SK-N-SH (cell line): ENCODE measurements at regions not wholly inside any gene's neighbourhood (a gene's known extent, or its start where the extent isn't known, plus 50 kb on each side); places are given as distances from the start of the nearest gene placed in this dataset.

ENCODE experiments used
- CTCF ChIA-PET: fragments of 300-600, 350-600 bp; formaldehyde crosslinking; extraction: SDS; loops from one replicate; lab custom pipeline; 2021; lab: Yijun Ruan, JAX
- POLR2A ChIA-PET: fragments of 350-600 bp; sonication (Branson Sonifier 250); formaldehyde crosslinking; extraction: SDS; loops from one replicate; lab custom pipeline; 2020; ENCODE audit warnings: antibody characterized with exemption, inconsistent platforms; lab: Yijun Ruan, JAX
- DNase-seq: peaks from one replicate; pipeline ENCODE4 v3.0.0; 2012
- H2AFZ ChIP-seq: fragments of 200-600 bp; sonication (generic); 2 replicates; pipeline ENCODE4 v1.8.1; 2016; ENCODE audit warnings: antibody characterized with exemption, mild to moderate bottlenecking, low read depth
- H3F3A ChIP-seq: fragments of 200-600 bp; sonication (generic); replicated peaks from 2 replicates; pipeline ENCODE3; 2016; ENCODE audit warnings: antibody characterized with exemption, mild to moderate bottlenecking; ENCODE audit not compliant: insufficient read depth
- H3K27ac ChIP-seq, 2 experiments: fragments of 200-500 bp in 1 of 2; fragments of 200-600 bp in 1 of 2; sonication (Bioruptor generic) in 1 of 2; sonication (generic), shearing (Covaris generic) in 1 of 2; 2 replicates each; pipeline versions ENCODE4 v1.5.1 to v1.6.1; 2014 to 2016; ENCODE audit warnings: low read depth in 2 of 2, inconsistent platforms in 1 of 2, low read length in 1 of 2, mild to moderate bottlenecking in 1 of 2, mixed read lengths in 1 of 2
- H3K27me3 ChIP-seq: fragments of 200-600 bp; sonication (generic), shearing (Covaris generic); 2 replicates; pipeline ENCODE4 v1.6.1; 2016; ENCODE audit warnings: mixed run types; ENCODE audit not compliant: insufficient read depth
- H3K36me3 ChIP-seq, 2 experiments: fragments of 200-500 bp in 1 of 2; fragments of 200-600 bp in 1 of 2; sonication (Bioruptor generic) in 1 of 2; sonication (generic) in 1 of 2; replicated peaks in 1 of 2; 2 replicates each; pipeline versions ENCODE3 to v1.5.1; 2014 to 2016; ENCODE audit warnings: low read length in 1 of 2, mild to moderate bottlenecking in 1 of 2; ENCODE audit not compliant: insufficient read depth in 2 of 2, control insufficient read depth in 1 of 2
- H3K4me1 ChIP-seq, 2 experiments: fragments of 200-500 bp in 1 of 2; fragments of 200-600 bp in 1 of 2; sonication (Bioruptor generic) in 1 of 2; sonication (generic), shearing (Covaris generic) in 1 of 2; 2 replicates each; pipeline versions ENCODE4 v1.5.1 to v1.6.1; 2014 to 2016; ENCODE audit warnings: low read depth in 1 of 2, low read length in 1 of 2, mixed run types in 1 of 2; ENCODE audit not compliant: insufficient read depth in 2 of 2, control insufficient read depth in 1 of 2
- H3K4me2 ChIP-seq: fragments of 200-600 bp; sonication (generic), shearing (Covaris generic); 2 replicates; pipeline ENCODE4 v1.6.1; 2017; ENCODE audit warnings: mixed run types
- H3K4me3 ChIP-seq, 2 experiments: fragments of 200-500 bp in 1 of 2; fragments of 200-600 bp in 1 of 2; sonication (Bioruptor generic) in 1 of 2; sonication (generic), shearing (Covaris generic) in 1 of 2; 2 replicates each; pipeline versions ENCODE4 v1.5.1 to v1.8.1; 2014 to 2016; ENCODE audit warnings: low read depth in 2 of 2, inconsistent platforms in 1 of 2, low read length in 1 of 2, mild to moderate bottlenecking in 1 of 2, mixed read lengths in 1 of 2, moderate library complexity in 1 of 2
- H3K79me2 ChIP-seq: fragments of 200-600 bp; sonication (generic); 2 replicates; pipeline ENCODE4 v1.8.1; 2017; ENCODE audit warnings: mild to moderate bottlenecking; ENCODE audit not compliant: insufficient read depth
- H3K9ac ChIP-seq: fragments of 200-600 bp; sonication (generic); 2 replicates; pipeline ENCODE4 v1.6.1; 2017; ENCODE audit warnings: mixed run types
- H3K9me2 ChIP-seq: fragments of 200-600 bp; sonication (generic); 2 replicates; pipeline ENCODE4 v1.6.1; 2017; ENCODE audit warnings: mixed run types
- H3K9me3 ChIP-seq: fragments of 200-600 bp; sonication (generic); 2 replicates; pipeline ENCODE4 v1.6.1; 2017; ENCODE audit warnings: mixed run types, mild to moderate bottlenecking, moderate library complexity
- H4K20me1 ChIP-seq: fragments of 200-600 bp; sonication (generic); 2 replicates; pipeline ENCODE4 v1.6.1; 2017; ENCODE audit warnings: mild to moderate bottlenecking, mixed run types; ENCODE audit not compliant: insufficient read depth
- CHD2 ChIP-seq: fragments of 150-350 bp; IDR thresholded peaks from 2 replicates; pipeline ENCODE4 v1.6.1; 2018; ENCODE audit warnings: low read length; ENCODE audit not compliant: partially characterized antibody
- ELF1 ChIP-seq: IDR thresholded peaks from 2 replicates; pipeline ENCODE4 v1.4.0; 2012
- GABPA ChIP-seq: IDR thresholded peaks from 2 replicates; pipeline ENCODE4 v1.4.0; 2012; ENCODE audit warnings: low read depth, mild to moderate bottlenecking
- GATA2 ChIP-seq: sonication (generic); formaldehyde crosslinking; IDR thresholded peaks from 2 replicates; pipeline ENCODE4 v1.5.0; 2020; ENCODE audit warnings: mild to moderate bottlenecking, missing genetic modification reagents
- IRF3 ChIP-seq: fragments of 150-350 bp; IDR thresholded peaks from 2 replicates; pipeline ENCODE4 v1.6.1; 2016; ENCODE audit warnings: mild to moderate bottlenecking, low read depth, low read length
- NRF1 ChIP-seq: IDR thresholded peaks from 2 replicates; pipeline ENCODE4 v1.6.1; 2012; ENCODE audit warnings: low read depth, mild to moderate bottlenecking, low read length
- PBX3 ChIP-seq: IDR thresholded peaks from 2 replicates; pipeline ENCODE4; 2012
- RCOR1 ChIP-seq: fragments of 150-350 bp; IDR thresholded peaks from 2 replicates; pipeline ENCODE4 v1.6.1; 2017; ENCODE audit warnings: antibody characterized with exemption, low read length
- TAF1 ChIP-seq: IDR thresholded peaks from 2 replicates; pipeline ENCODE4 v1.6.1; 2012; ENCODE audit warnings: low read depth, mild to moderate bottlenecking, low read length, moderate library complexity, borderline replicate concordance
- TEAD4 ChIP-seq: IDR thresholded peaks from 2 replicates; pipeline ENCODE4 v1.4.0; 2012; ENCODE audit warnings: mild to moderate bottlenecking, borderline replicate concordance; ENCODE audit not compliant: insufficient read depth
- USF2 ChIP-seq: fragments of 150-350 bp; IDR thresholded peaks from 2 replicates; pipeline ENCODE4 v1.6.1; 2017; ENCODE audit warnings: antibody characterized with exemption, low read length, low read depth, borderline replicate concordance
- WGBS: methylation state at CpG from one replicate; pipeline ENCODE4 v1.1.6; 2017; ENCODE audit warnings: low lambda C conversion rate; 5-methylcytosine and 5-hydroxymethylcytosine counted together

GRCh38 chr12:34598851-34599529, 576.7 kb downstream of the ALG10 start:
- POLR2A ChIA-PET = no interaction called here
- WGBS = 4% methylated on average over 18 of the region's 18 CpGs
- no peak for DNase-seq

More at GRCh38 chr12:34598851-34599529, 576.7 kb downstream of the ALG10 start:
- H3K27ac ChIP-seq = no peak overlapping the region
- H3K4me1 ChIP-seq = no peaks in the 10 kb centered on the region
- H3K9me3 ChIP-seq = no peaks in the 10 kb centered on the region; the same call in 1 of the 2 replicates
- H3K4me3 ChIP-seq = no peak overlapping the region
- CTCF ChIA-PET = no interaction called here
- no peak overlapping the region for H2AFZ ChIP-seq
- H3K9ac ChIP-seq = no peak overlapping the region
- H3F3A ChIP-seq = no peaks in the 10 kb centered on the region
- H3K27me3 ChIP-seq = no peaks in the 10 kb centered on the region
- H4K20me1 ChIP-seq = no peaks in the 10 kb centered on the region
- H3K79me2 ChIP-seq = no peaks in the 10 kb centered on the region
- H3K36me3 ChIP-seq = no peaks in the 10 kb centered on the region
- TF ChIP-seq ELF1 (no peak), TAF1 (no peak), TEAD4 (no peak), GABPA (no peak), IRF3 (no peak), USF2 (no peak), NRF1 (no peak), GATA2 (CRISPR knock-in tag) (no peak), RCOR1 (no peak), PBX3 (no peak), CHD2 (no peak)
- H3K9me2 ChIP-seq = no peaks in the 10 kb centered on the region
- H3K4me2 ChIP-seq = no peak overlapping the region
